ENCODE measurements at regions not wholly inside any gene's neighbourhood (a gene's known extent, or its start where the extent isn't known, plus 50 kb on each side); places are given as distances from the start of the nearest gene placed in this dataset.

- ATAC-seq, result no peak
- H3K4me1 ChIP-seq, result no peaks in the 10 kb centered on the region
- intact Hi-C loops (cut with DNase I), result no loop called here
- DNase-seq, result no peak
- no peak overlapping the region for H3K4me3 ChIP-seq
- no peak for TF ChIP-seq CTCF (IDR thresholded peaks at IDR 0.05)
- H3K27me3 ChIP-seq (ENCODE audit: insufficient read depth in 3 of 3, low read length in 2 of 3), result no peaks in the 10 kb centered on the region
- no peaks in the 10 kb centered on the region for H3K9me3 ChIP-seq
- no peak overlapping the region for H3K27ac ChIP-seq
- no peaks in the 10 kb centered on the region for H3K36me3 ChIP-seq (ENCODE audit: insufficient read depth in 1 of 2, low read depth in 1 of 2)
- 65 to 85% (median 80%) methylated on average over 5 of the region's 5 CpGs for WGBS, 3 donors
These were observed 344.3 kb upstream of the KYNU start for GRCh38 chr2:142533177-142533576.

GRCh38 chr2:142531377-142531776 lies 346.1 kb upstream of the KYNU start:
- no peak for DNase-seq
- ATAC-seq, result no peak
- intact Hi-C loops (cut with DNase I), result no loop called here
- H3K4me3 ChIP-seq, result no peak overlapping the region
- no peaks in the 10 kb centered on the region for H3K36me3 ChIP-seq (ENCODE audit: insufficient read depth in 1 of 2, low read depth in 1 of 2)
- no peak overlapping the region for H3K27ac ChIP-seq
- TF ChIP-seq CTCF (IDR thresholded peaks at IDR 0.05), result no peak
- no peaks in the 10 kb centered on the region for H3K4me1 ChIP-seq
- no peaks in the 10 kb centered on the region for H3K9me3 ChIP-seq
- no peaks in the 10 kb centered on the region for H3K27me3 ChIP-seq (ENCODE audit: insufficient read depth in 3 of 3, low read length in 2 of 3)
- WGBS, 3 donors, result 36 to 43% (median 38%) methylated on average over 4 of the region's 4 CpGs

GRCh38 chr2:142525720-142526119 lies 351.7 kb upstream of the KYNU start:
- ATAC-seq, result no peak
- Histone ChIP-seq H3K4me1 (no peaks in the 10 kb centered on the region), H3K36me3 (ENCODE audit: insufficient read depth in 1 of 2, low read depth in 1 of 2) (no peaks in the 10 kb centered on the region), H3K4me3 (no peak overlapping the region), H3K27me3 (ENCODE audit: insufficient read depth in 3 of 3, low read length in 2 of 3) (no peaks in the 10 kb centered on the region), H3K9me3 (no peaks in the 10 kb centered on the region), H3K27ac (no peak overlapping the region)
- no peak for TF ChIP-seq CTCF (IDR thresholded peaks at IDR 0.05)
- DNase-seq, result no peak
- intact Hi-C loops (cut with DNase I), result no loop called here
- 77 to 93% (median 92%) methylated on average over 3 of the region's 3 CpGs for WGBS, 3 donors

GRCh38 chr2:142521492-142521891 lies 356.0 kb upstream of the KYNU start:
- no peaks in the 10 kb centered on the region for H3K4me1 ChIP-seq
- 81 to 88% (median 83%) methylated on average over 3 of the region's 3 CpGs for WGBS, 3 donors
- intact Hi-C loops (cut with DNase I), result no loop called here
- H3K27me3 ChIP-seq (ENCODE audit: insufficient read depth in 3 of 3, low read length in 2 of 3), result no peaks in the 10 kb centered on the region
- H3K4me3 ChIP-seq, result no peak overlapping the region
- H3K36me3 ChIP-seq (ENCODE audit: insufficient read depth in 1 of 2, low read depth in 1 of 2), result no peaks in the 10 kb centered on the region
- no peaks in the 10 kb centered on the region for H3K9me3 ChIP-seq
- DNase-seq (no peak), ATAC-seq (no peak)
- no peak for TF ChIP-seq CTCF (IDR thresholded peaks at IDR 0.05)
- H3K27ac ChIP-seq, result no peak overlapping the region

- ATAC-seq (no peak), DNase-seq (no peak)
- H3K27me3 ChIP-seq (ENCODE audit: insufficient read depth in 3 of 3, low read length in 2 of 3), result no peaks in the 10 kb centered on the region
- no peaks in the 10 kb centered on the region for H3K36me3 ChIP-seq (ENCODE audit: insufficient read depth in 1 of 2, low read depth in 1 of 2)
- WGBS, 3 donors, result 49 to 53% (median 53%) methylated on average over 2 of the region's 2 CpGs
- no peaks in the 10 kb centered on the region for H3K4me1 ChIP-seq
- intact Hi-C loops (cut with DNase I), result no loop called here
- TF ChIP-seq CTCF (IDR thresholded peaks at IDR 0.05), result no peak
- no peaks in the 10 kb centered on the region for H3K9me3 ChIP-seq
- H3K27ac ChIP-seq, result no peak overlapping the region
- no peak overlapping the region for H3K4me3 ChIP-seq
These were observed 362.0 kb upstream of the KYNU start for GRCh38 chr2:142515493-142515892.
